CD4-positive, alpha-beta T cell (primary cell): ENCODE measurements at regions not wholly inside any gene's neighbourhood (a gene's known extent, or its start where the extent isn't known, plus 50 kb on each side); places are given as distances from the start of the nearest gene placed in this dataset.

ENCODE experiments used
- ATAC-seq: fragments of 200-7000 bp; cut with Tn5 transposase; one replicate; pipeline ENCODE4 v1.10.0; 2022; ENCODE audit warnings: mild to moderate bottlenecking; ENCODE audit not compliant: poor library complexity
- CTCF ChIA-PET: fragments of 350-600 bp; sonication (Branson Sonifier 250); formaldehyde crosslinking; loops from one replicate; lab custom pipeline; 2021; ENCODE audit warnings: antibody characterized with exemption, inconsistent platforms; lab: Charles Lee
- POLR2A ChIA-PET: fragments of 350-600 bp; sonication (Branson Sonifier 250); formaldehyde crosslinking; loops from one replicate; lab custom pipeline; 2021; ENCODE audit warnings: antibody characterized with exemption, inconsistent platforms; lab: Charles Lee
- DNase-seq, 14 experiments: peaks; one replicate each; pipeline ENCODE4 v3.0.0-alpha.2; 2013 to 2020; ENCODE audit warnings: mixed read lengths in 2 of 14
- H3K27ac ChIP-seq, 2 donors: one replicate each; pipeline versions ENCODE4 v1.5.1 to v1.7.0; 2013; ENCODE audit warnings: low read length in 2 of 2, low read depth in 1 of 2, mild to moderate bottlenecking in 1 of 2
- H3K27me3 ChIP-seq, 2 experiments: 1 replicate in 1 of 2; 2 replicates in 1 of 2; pipeline versions ENCODE4 v1.6.1 to v1.7.0; 2013; ENCODE audit warnings: low read length in 2 of 2, control low read depth in 1 of 2, mild to moderate bottlenecking in 1 of 2, moderate library complexity in 1 of 2; ENCODE audit not compliant: insufficient read depth in 2 of 2, control insufficient read depth in 1 of 2
- H3K36me3 ChIP-seq: one replicate; pipeline ENCODE4 v1.6.1; 2013; ENCODE audit warnings: low read length, control low read depth; ENCODE audit not compliant: insufficient read depth
- H3K4me1 ChIP-seq: one replicate; pipeline ENCODE4 v1.6.1; 2013; ENCODE audit warnings: low read length, control low read depth; ENCODE audit not compliant: insufficient read depth
- H3K4me3 ChIP-seq: one replicate; pipeline ENCODE4 v1.5.1; 2013; ENCODE audit warnings: mild to moderate bottlenecking, low read length, moderate library complexity
- H3K9me3 ChIP-seq, 2 experiments: 1 replicate in 1 of 2; 2 replicates in 1 of 2; pipeline versions ENCODE4 v1.6.1 to v1.7.0; 2013; ENCODE audit warnings: low read length in 2 of 2, mild to moderate bottlenecking in 2 of 2, control low read depth in 1 of 2, moderate library complexity in 1 of 2; ENCODE audit not compliant: control insufficient read depth in 1 of 2, insufficient read depth in 1 of 2
- H3K27ac Mint-ChIP-seq: one replicate; pipeline ENCODE4 v1.8.0; 2020; ENCODE audit warnings: mixed read lengths
- H3K27me3 Mint-ChIP-seq: one replicate; pipeline ENCODE4 v1.8.0; 2021; ENCODE audit warnings: mixed read lengths
- H3K36me3 Mint-ChIP-seq: one replicate; pipeline ENCODE4 v1.8.0; 2021; ENCODE audit warnings: low read depth, mixed read lengths
- H3K4me1 Mint-ChIP-seq: one replicate; pipeline ENCODE4 v1.8.0; 2021; ENCODE audit warnings: low read depth, mixed read lengths
- H3K4me3 Mint-ChIP-seq: one replicate; pipeline ENCODE4 v1.8.0; 2020; ENCODE audit warnings: mild to moderate bottlenecking, mixed read lengths
- H3K9me3 Mint-ChIP-seq: one replicate; pipeline ENCODE4 v1.8.0; 2020; ENCODE audit warnings: mixed read lengths
- intact Hi-C, 2 experiments: fragments of 100-400 bp; cut with DNase I in 1 of 2; cut with micrococcal nuclease in 1 of 2; formaldehyde crosslinking; loops; one replicate each; pipeline versions ENCODE4 v1.15.1 to v1.9.0; 2023 to 2025; cut with DNase I, micrococcal nuclease
- TF ChIP-seq, protein P1 (sequence below): fragments of 200-600 bp; IDR thresholded peaks from one replicate; pipeline ENCODE4 v1.8.0; 2022; ENCODE audit warnings: antibody characterized with exemption, mild to moderate bottlenecking

DNA sequence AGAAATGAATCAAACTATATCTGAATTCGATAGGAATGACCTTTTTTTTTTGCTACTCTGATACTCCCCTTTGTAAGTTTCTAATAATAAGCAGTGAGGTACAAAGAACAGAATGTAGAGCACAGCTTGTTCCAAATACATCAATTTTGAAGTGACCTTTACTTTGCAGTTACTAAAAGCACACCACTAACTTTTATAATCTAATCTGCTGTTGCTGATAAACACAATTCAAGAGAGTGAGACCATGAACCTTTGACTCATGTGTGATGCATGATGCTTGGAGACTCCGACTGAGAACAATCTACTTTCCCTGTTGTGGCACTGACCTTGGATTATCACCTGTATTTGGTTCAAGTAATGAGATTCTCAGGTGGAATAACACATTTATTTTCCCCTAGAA lies 91.6 kb upstream of the GNPDA2 start:
- TF ChIP-seq, protein P1, sequence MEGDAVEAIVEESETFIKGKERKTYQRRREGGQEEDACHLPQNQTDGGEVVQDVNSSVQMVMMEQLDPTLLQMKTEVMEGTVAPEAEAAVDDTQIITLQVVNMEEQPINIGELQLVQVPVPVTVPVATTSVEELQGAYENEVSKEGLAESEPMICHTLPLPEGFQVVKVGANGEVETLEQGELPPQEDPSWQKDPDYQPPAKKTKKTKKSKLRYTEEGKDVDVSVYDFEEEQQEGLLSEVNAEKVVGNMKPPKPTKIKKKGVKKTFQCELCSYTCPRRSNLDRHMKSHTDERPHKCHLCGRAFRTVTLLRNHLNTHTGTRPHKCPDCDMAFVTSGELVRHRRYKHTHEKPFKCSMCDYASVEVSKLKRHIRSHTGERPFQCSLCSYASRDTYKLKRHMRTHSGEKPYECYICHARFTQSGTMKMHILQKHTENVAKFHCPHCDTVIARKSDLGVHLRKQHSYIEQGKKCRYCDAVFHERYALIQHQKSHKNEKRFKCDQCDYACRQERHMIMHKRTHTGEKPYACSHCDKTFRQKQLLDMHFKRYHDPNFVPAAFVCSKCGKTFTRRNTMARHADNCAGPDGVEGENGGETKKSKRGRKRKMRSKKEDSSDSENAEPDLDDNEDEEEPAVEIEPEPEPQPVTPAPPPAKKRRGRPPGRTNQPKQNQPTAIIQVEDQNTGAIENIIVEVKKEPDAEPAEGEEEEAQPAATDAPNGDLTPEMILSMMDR, result no peak
- Histone ChIP-seq H3K27ac (no peak overlapping the region), H3K4me3 (no peak overlapping the region), H3K27me3 (no peaks in the 10 kb centered on the region), H3K4me1 (no peaks in the 10 kb centered on the region), H3K9me3 (peaks cover 0 to 8% of the 10 kb centered on the region in 2 experiments), H3K36me3 (no peaks in the 10 kb centered on the region)
- ChIA-PET CTCF (no interaction called here), POLR2A (no interaction called here)
- Mint-ChIP-seq H3K27me3 (no peaks in the 10 kb centered on the region), H3K4me1 (no peaks in the 10 kb centered on the region), H3K4me3 (no peak overlapping the region), H3K36me3 (no peaks in the 10 kb centered on the region), H3K9me3 (no peaks in the 10 kb centered on the region), H3K27ac (no peak overlapping the region)
- DNase-seq (no peak), ATAC-seq (no peak)
- intact Hi-C loops, result no loop called here

DNA sequence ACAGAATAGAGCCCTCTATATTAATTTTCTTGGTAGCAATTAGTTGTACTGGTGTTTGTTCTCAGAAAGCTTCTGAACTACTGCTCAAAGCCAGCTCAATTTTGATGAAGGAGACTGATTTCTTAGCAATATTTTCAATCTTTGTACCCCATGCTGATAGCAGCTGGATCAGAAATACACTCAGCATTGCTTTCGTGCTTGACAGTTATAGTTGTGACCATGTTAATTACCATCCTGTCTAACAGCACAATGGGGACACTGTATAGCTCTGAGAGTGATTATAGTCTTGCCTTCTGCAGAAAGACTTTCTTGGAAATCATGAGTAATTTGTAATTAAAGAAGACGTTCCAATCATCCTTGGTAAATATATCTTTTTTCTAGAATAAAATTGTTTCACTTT lies 79.7 kb upstream of the GNPDA2 start:
- DNase-seq, result no peak
- H3K4me3 Mint-ChIP-seq, result no peak overlapping the region
- no peaks in the 10 kb centered on the region for H3K36me3 Mint-ChIP-seq

DNA sequence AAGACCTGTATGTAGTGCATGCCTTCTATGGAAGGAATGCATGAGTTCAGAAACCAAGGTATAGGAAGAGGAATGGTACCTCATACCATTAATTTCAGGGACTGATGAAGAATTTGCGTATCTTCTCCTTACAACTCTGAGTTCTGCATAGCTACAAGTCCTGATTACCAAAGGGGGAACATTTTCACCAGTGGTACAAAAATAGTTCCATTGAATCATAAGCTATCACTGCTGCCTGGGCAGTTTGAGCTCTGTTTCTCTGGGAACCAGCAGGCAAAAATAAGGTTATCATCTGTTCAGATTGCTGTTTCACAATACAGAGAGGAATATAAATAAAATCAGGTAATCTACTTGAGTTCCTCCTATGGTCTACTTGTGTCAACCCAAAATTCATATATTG lies 77.9 kb upstream of the GNPDA2 start:
- DNase-seq (no peak), ATAC-seq (no peak)
- Mint-ChIP-seq H3K36me3 (no peaks in the 10 kb centered on the region), H3K4me3 (no peak overlapping the region), H3K27ac (no peak overlapping the region), H3K9me3 (peaks cover 3% of the 10 kb centered on the region), H3K27me3 (no peaks in the 10 kb centered on the region), H3K4me1 (peaks cover 4% of the 10 kb centered on the region)
- Histone ChIP-seq H3K36me3 (no peaks in the 10 kb centered on the region), H3K4me1 (no peaks in the 10 kb centered on the region), H3K27ac (no peak overlapping the region), H3K9me3 (no peaks in the 10 kb centered on the region), H3K27me3 (no peaks in the 10 kb centered on the region), H3K4me3 (no peak overlapping the region)
- ChIA-PET POLR2A (no interaction called here), CTCF (no interaction called here)
- TF ChIP-seq, protein P1, result no peak
- intact Hi-C loops, result no loop called here

More for the DNA sequence above, 79.7 kb upstream of the GNPDA2 start:
- CTCF ChIA-PET, result no interaction called here
- POLR2A ChIA-PET, result no interaction called here
- no peaks in the 10 kb centered on the region for H3K9me3 Mint-ChIP-seq
- H3K27me3 ChIP-seq, result no peaks in the 10 kb centered on the region
- H3K27ac Mint-ChIP-seq, result no peak overlapping the region
- intact Hi-C loops, result no loop called here
- no peaks in the 10 kb centered on the region for H3K4me1 ChIP-seq
- H3K27ac ChIP-seq, result no peak overlapping the region
- no peaks in the 10 kb centered on the region for H3K9me3 ChIP-seq
- ATAC-seq, result no peak
- TF ChIP-seq, protein P1, result no peak
- peak overlapping the region; percentile 8 for H3K4me3 ChIP-seq
- peaks cover 4% of the 10 kb centered on the region for H3K4me1 Mint-ChIP-seq
- no peaks in the 10 kb centered on the region for H3K36me3 ChIP-seq
- H3K27me3 Mint-ChIP-seq, result no peaks in the 10 kb centered on the region
